ENCODE measurements at regions not wholly inside any gene's neighbourhood (a gene's known extent, or its start where the extent isn't known, plus 50 kb on each side); places are given as distances from the start of the nearest gene placed in this dataset.

DNA sequence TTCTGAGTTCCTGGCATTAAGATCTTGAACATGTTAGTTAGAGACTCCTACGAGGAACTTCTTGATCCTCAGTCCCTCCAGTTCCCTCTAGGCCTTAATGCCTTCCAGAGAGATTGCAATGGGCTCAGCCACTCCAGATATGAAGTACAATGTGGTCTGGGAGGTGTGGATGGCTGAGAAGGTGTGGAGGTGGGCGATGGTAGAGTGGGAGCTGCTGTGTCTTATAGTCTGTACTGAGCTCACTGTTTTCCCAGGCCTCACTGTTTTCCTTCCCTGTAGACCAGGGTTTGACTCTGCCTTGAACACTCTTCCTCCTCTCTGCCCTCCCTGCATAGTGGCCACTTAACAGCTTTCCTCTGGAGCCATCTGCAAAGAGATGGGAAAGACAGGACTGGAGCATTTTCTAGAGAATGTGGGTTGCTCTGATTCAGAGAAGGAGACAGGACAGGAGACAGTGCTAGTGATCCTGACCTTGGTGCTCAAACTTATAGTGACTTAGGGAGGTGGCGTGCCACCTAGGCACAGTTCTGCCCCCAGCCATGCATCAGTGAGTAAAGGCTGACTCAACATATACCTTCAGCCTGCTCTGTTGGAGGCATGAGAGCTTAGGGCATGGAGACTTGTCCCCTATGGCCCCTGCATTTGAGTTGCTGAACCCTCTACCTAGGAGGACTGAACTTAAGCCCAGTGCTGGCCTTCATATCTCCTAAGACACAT lies 129.7 kb downstream of the TDRD15 start:
- TF ChIP-seq ZIC2 (tag by site-specific recombination; IDR thresholded peaks at IDR 0.05) (no peak), ZNF211 (tag by site-specific recombination; IDR thresholded peaks at IDR 0.05; ENCODE audit: low read depth) (no peak), MZF1 (tag by site-specific recombination; IDR thresholded peaks at IDR 0.05; ENCODE audit: borderline replicate concordance) (no peak)
- TF ChIP-seq, protein P1, sequence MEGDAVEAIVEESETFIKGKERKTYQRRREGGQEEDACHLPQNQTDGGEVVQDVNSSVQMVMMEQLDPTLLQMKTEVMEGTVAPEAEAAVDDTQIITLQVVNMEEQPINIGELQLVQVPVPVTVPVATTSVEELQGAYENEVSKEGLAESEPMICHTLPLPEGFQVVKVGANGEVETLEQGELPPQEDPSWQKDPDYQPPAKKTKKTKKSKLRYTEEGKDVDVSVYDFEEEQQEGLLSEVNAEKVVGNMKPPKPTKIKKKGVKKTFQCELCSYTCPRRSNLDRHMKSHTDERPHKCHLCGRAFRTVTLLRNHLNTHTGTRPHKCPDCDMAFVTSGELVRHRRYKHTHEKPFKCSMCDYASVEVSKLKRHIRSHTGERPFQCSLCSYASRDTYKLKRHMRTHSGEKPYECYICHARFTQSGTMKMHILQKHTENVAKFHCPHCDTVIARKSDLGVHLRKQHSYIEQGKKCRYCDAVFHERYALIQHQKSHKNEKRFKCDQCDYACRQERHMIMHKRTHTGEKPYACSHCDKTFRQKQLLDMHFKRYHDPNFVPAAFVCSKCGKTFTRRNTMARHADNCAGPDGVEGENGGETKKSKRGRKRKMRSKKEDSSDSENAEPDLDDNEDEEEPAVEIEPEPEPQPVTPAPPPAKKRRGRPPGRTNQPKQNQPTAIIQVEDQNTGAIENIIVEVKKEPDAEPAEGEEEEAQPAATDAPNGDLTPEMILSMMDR (tag by site-specific recombination; IDR thresholded peaks at IDR 0.05), result no peak
- TF ChIP-seq, protein P2, sequence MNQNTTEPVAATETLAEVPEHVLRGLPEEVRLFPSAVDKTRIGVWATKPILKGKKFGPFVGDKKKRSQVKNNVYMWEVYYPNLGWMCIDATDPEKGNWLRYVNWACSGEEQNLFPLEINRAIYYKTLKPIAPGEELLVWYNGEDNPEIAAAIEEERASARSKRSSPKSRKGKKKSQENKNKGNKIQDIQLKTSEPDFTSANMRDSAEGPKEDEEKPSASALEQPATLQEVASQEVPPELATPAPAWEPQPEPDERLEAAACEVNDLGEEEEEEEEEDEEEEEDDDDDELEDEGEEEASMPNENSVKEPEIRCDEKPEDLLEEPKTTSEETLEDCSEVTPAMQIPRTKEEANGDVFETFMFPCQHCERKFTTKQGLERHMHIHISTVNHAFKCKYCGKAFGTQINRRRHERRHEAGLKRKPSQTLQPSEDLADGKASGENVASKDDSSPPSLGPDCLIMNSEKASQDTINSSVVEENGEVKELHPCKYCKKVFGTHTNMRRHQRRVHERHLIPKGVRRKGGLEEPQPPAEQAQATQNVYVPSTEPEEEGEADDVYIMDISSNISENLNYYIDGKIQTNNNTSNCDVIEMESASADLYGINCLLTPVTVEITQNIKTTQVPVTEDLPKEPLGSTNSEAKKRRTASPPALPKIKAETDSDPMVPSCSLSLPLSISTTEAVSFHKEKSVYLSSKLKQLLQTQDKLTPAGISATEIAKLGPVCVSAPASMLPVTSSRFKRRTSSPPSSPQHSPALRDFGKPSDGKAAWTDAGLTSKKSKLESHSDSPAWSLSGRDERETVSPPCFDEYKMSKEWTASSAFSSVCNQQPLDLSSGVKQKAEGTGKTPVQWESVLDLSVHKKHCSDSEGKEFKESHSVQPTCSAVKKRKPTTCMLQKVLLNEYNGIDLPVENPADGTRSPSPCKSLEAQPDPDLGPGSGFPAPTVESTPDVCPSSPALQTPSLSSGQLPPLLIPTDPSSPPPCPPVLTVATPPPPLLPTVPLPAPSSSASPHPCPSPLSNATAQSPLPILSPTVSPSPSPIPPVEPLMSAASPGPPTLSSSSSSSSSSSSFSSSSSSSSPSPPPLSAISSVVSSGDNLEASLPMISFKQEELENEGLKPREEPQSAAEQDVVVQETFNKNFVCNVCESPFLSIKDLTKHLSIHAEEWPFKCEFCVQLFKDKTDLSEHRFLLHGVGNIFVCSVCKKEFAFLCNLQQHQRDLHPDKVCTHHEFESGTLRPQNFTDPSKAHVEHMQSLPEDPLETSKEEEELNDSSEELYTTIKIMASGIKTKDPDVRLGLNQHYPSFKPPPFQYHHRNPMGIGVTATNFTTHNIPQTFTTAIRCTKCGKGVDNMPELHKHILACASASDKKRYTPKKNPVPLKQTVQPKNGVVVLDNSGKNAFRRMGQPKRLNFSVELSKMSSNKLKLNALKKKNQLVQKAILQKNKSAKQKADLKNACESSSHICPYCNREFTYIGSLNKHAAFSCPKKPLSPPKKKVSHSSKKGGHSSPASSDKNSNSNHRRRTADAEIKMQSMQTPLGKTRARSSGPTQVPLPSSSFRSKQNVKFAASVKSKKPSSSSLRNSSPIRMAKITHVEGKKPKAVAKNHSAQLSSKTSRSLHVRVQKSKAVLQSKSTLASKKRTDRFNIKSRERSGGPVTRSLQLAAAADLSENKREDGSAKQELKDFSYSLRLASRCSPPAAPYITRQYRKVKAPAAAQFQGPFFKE (tag by site-specific recombination; IDR thresholded peaks at IDR 0.05; ENCODE audit: borderline replicate concordance), result no peak

Measured in HEK293 (cell line).